ENCODE measurements at regions not wholly inside any gene's neighbourhood (a gene's known extent, or its start where the extent isn't known, plus 50 kb on each side); places are given as distances from the start of the nearest gene placed in this dataset.

GRCh38 chr5:68093455-68094159, 121.9 kb upstream of the PIK3R1 start:
- H3K9me3 ChIP-seq (ENCODE audit: severe bottlenecking) = no peaks in the 10 kb centered on the region
- no peak overlapping the region for H3K27ac ChIP-seq
- H3K4me3 ChIP-seq (ENCODE audit: low read depth, low read length) = no peak overlapping the region
- TF ChIP-seq CTCF (IDR thresholded peaks at IDR 0.05; ENCODE audit: low read depth, low read length) = no peak
- no peaks in the 10 kb centered on the region for H3K36me3 ChIP-seq
- H3K27me3 ChIP-seq (ENCODE audit: insufficient read depth, low read depth, severe bottlenecking) = no peaks in the 10 kb centered on the region
- DNase-seq = no peak

DNA sequence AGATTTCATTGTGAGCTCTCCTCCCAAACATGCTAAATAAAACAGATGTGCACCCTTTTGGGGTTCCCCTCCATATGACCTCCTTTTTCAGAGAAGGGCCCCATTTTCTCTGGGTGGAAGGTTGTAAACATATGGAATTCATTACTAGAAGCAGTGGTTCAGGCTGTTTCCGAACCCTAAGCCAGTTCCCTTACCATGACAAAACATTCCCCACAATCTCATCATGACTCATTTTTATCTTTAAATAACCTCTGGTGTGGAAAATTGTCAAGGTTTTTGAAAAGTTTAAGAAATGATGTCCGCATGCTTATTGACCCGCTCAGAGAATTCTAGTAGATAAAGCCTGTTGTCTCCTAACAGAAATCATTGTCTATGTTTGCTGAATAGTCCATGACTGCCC, 127.3 kb upstream of the PIK3R1 start:
- TF ChIP-seq CTCF (IDR thresholded peaks at IDR 0.05; ENCODE audit: low read depth, low read length) = no peak
- no peak for DNase-seq
- no peaks in the 10 kb centered on the region for H3K27me3 ChIP-seq (ENCODE audit: insufficient read depth, low read depth, severe bottlenecking)
- H3K27ac ChIP-seq = no peak overlapping the region
- no peaks in the 10 kb centered on the region for H3K36me3 ChIP-seq
- no peak overlapping the region for H3K4me3 ChIP-seq (ENCODE audit: low read depth, low read length)
- H3K9me3 ChIP-seq (ENCODE audit: severe bottlenecking) = no peaks in the 10 kb centered on the region

GRCh38 chr5:68087866-68088265, 127.7 kb upstream of the PIK3R1 start:
- DNase-seq = no peak
- Histone ChIP-seq H3K27ac (no peak overlapping the region), H3K4me3 (ENCODE audit: low read depth, low read length) (no peak overlapping the region)

DNA sequence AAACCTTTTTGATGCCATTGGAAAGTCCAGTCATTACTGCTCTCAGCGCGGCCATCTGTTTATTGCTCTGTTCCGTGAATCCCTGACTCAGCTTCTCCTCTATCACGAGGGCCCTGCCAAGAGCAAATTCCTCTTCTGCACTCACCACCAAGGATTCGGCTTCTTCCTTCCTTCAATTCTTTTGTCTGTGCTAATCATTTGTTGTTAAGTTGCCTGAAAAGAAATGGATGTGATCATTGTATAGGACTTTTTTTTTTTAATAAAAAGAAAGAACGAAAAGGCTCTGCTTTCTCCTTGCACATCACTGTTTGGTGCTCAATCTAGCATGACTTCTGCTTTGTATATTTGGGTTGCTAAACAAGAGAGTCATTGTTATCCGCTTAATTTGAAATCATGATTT, 128.7 kb upstream of the PIK3R1 start:
- Histone ChIP-seq H3K4me3 (ENCODE audit: low read depth, low read length) (no peak overlapping the region), H3K36me3 (no peaks in the 10 kb centered on the region), H3K27me3 (ENCODE audit: insufficient read depth, low read depth, severe bottlenecking) (no peaks in the 10 kb centered on the region), H3K27ac (no peak overlapping the region), H3K9me3 (ENCODE audit: severe bottlenecking) (no peaks in the 10 kb centered on the region)
- DNase-seq = no peak
- no peak for TF ChIP-seq CTCF (IDR thresholded peaks at IDR 0.05; ENCODE audit: low read depth, low read length)

More at GRCh38 chr5:68087866-68088265, 127.7 kb upstream of the PIK3R1 start:
- TF ChIP-seq CTCF (IDR thresholded peaks at IDR 0.05; ENCODE audit: low read depth, low read length) = no peak
- Histone ChIP-seq H3K9me3 (ENCODE audit: severe bottlenecking) (no peaks in the 10 kb centered on the region), H3K27me3 (ENCODE audit: insufficient read depth, low read depth, severe bottlenecking) (no peaks in the 10 kb centered on the region), H3K36me3 (no peaks in the 10 kb centered on the region)

GRCh38 chr5:68086439-68086838, 129.1 kb upstream of the PIK3R1 start:
- no peak for TF ChIP-seq CTCF (IDR thresholded peaks at IDR 0.05; ENCODE audit: low read depth, low read length)
- H3K4me3 ChIP-seq (ENCODE audit: low read depth, low read length) = no peak overlapping the region
- no peaks in the 10 kb centered on the region for H3K36me3 ChIP-seq
- no peaks in the 10 kb centered on the region for H3K27me3 ChIP-seq (ENCODE audit: insufficient read depth, low read depth, severe bottlenecking)
- no peaks in the 10 kb centered on the region for H3K9me3 ChIP-seq (ENCODE audit: severe bottlenecking)
- DNase-seq = no peak
- no peak overlapping the region for H3K27ac ChIP-seq

DNA sequence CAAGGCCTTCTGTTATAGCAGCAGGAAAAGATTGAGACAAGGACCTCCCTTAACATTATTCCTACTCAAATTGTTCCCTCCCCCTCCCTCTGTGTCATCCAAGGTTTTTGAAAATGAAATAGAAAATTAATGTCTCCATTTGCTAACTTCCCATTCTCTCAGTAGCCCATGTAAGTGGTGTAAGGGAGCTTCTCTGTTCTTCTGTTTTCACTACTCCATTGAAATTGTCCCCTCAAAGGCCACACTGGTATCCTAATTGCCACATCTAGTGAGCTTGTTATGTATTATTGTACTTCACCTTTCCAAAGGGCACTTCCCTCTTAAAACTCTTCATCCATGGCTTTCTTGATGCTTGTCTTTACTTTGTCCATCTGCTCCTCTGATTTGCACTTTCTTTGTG, 131.2 kb upstream of the PIK3R1 start:
- no peak for TF ChIP-seq CTCF (IDR thresholded peaks at IDR 0.05; ENCODE audit: low read depth, low read length)
- H3K9me3 ChIP-seq (ENCODE audit: severe bottlenecking) = no peaks in the 10 kb centered on the region
- H3K27ac ChIP-seq = no peak overlapping the region
- H3K27me3 ChIP-seq (ENCODE audit: insufficient read depth, low read depth, severe bottlenecking) = no peaks in the 10 kb centered on the region
- no peak overlapping the region for H3K4me3 ChIP-seq (ENCODE audit: low read depth, low read length)
- no peaks in the 10 kb centered on the region for H3K36me3 ChIP-seq
- no peak for DNase-seq

All from WERI-Rb-1 (cell line).